Keratinocyte (primary cell): ENCODE measurements at regions not wholly inside any gene's neighbourhood (a gene's known extent, or its start where the extent isn't known, plus 50 kb on each side); places are given as distances from the start of the nearest gene placed in this dataset.

Experiments used
- DNase-seq: peaks from one replicate; pipeline ENCODE4 v3.0.0-alpha.2; 2011; ENCODE audit warnings: low read depth, missing footprints, low spot score
- FAIRE-seq: peaks from 2 replicates; lab custom pipeline; 2011; peaks lifted over from hg19 to GRCh38; lab: Jason Lieb, UNC
- H2AFZ ChIP-seq: 2 replicates; pipeline ENCODE4 v1.6.0; 2012; ENCODE audit warnings: low read length, control low read depth, inconsistent platforms; ENCODE audit not compliant: control insufficient read depth
- H3K27ac ChIP-seq: 2 replicates; pipeline ENCODE4 v1.5.1; 2011; ENCODE audit warnings: low read length; ENCODE audit not compliant: control insufficient read depth, insufficient read depth
- H3K27me3 ChIP-seq: 3 replicates; pipeline ENCODE4 v1.6.0; 2011; ENCODE audit warnings: low read length; ENCODE audit not compliant: control insufficient read depth, insufficient read depth; ENCODE audit errors: extremely low read depth
- H3K36me3 ChIP-seq, 2 experiments: 2 replicates in 1 of 2; 3 replicates in 1 of 2; pipeline ENCODE4 v1.5.1; 2011; ENCODE audit warnings: low read length in 2 of 2, mild to moderate bottlenecking in 1 of 2; ENCODE audit not compliant: control insufficient read depth in 2 of 2, insufficient read depth in 2 of 2; ENCODE audit errors: extremely low read depth in 1 of 2
- H3K4me1 ChIP-seq: 3 replicates; pipeline ENCODE4 v1.5.1; 2011; ENCODE audit warnings: low read length; ENCODE audit not compliant: control insufficient read depth, insufficient read depth; ENCODE audit errors: extremely low read depth
- H3K4me2 ChIP-seq: 3 replicates; pipeline ENCODE4 v1.6.0; 2011; ENCODE audit warnings: low read depth, low read length; ENCODE audit not compliant: control insufficient read depth, insufficient read depth; ENCODE audit errors: extremely low read depth
- H3K4me3 ChIP-seq, 3 experiments: fragments of 200-600 bp in 1 of 3; sonication (generic) in 1 of 3; 2 replicates in 2 of 3; 3 replicates in 1 of 3; pipeline ENCODE4 v1.5.1; 2011 to 2016; ENCODE audit warnings: low read length in 3 of 3, mild to moderate bottlenecking in 3 of 3, control low read depth in 2 of 3, inconsistent platforms in 1 of 3, low read depth in 1 of 3, mixed read lengths in 1 of 3, mixed run types in 1 of 3, moderate library complexity in 1 of 3; ENCODE audit not compliant: control insufficient read depth in 2 of 3, insufficient read depth in 2 of 3; ENCODE audit errors: extremely low read depth in 1 of 3
- H3K79me2 ChIP-seq: 2 replicates; pipeline ENCODE4 v1.6.0; 2012; ENCODE audit warnings: low read length; ENCODE audit not compliant: control insufficient read depth, insufficient read depth
- H3K9ac ChIP-seq: 3 replicates; pipeline ENCODE4 v1.6.0; 2011; ENCODE audit warnings: low read length; ENCODE audit not compliant: control insufficient read depth, insufficient read depth; ENCODE audit errors: extremely low read depth
- H3K9me1 ChIP-seq: 3 replicates; pipeline ENCODE4 v1.6.0; 2011; ENCODE audit warnings: low read length; ENCODE audit not compliant: control insufficient read depth, insufficient read depth; ENCODE audit errors: extremely low read depth
- H3K9me3 ChIP-seq: 2 replicates; pipeline ENCODE4 v1.5.1; 2012; ENCODE audit warnings: low read depth, low read length; ENCODE audit not compliant: control insufficient read depth
- H4K20me1 ChIP-seq: 3 replicates; pipeline ENCODE4 v1.6.0; 2011; ENCODE audit warnings: low read length; ENCODE audit not compliant: control insufficient read depth, insufficient read depth; ENCODE audit errors: extremely low read depth
- CTCF ChIP-seq, 3 experiments: IDR thresholded peaks in 1 of 3; conservative IDR thresholded peaks in 1 of 3; optimal IDR thresholded peaks in 1 of 3; 2 replicates in 2 of 3; 3 replicates in 1 of 3; pipeline versions ENCODE3 to v1.5.1; 2011; ENCODE audit warnings: low read length in 3 of 3, mild to moderate bottlenecking in 3 of 3, moderate library complexity in 2 of 3, control low read depth in 1 of 3, inconsistent platforms in 1 of 3; ENCODE audit not compliant: insufficient read depth in 2 of 3; ENCODE audit errors: extremely low read depth in 1 of 3
- EZH2 ChIP-seq: IDR thresholded peaks from one replicate; pipeline ENCODE4 v1.6.1; 2012; ENCODE audit warnings: inconsistent platforms, mild to moderate bottlenecking, low read length, moderate library complexity
- dilution Hi-C: fragments of 300-500 bp; cut with MboI; formaldehyde crosslinking; loops from one replicate; pipeline ENCODE4 v1.7.0; 2020; ENCODE audit warnings: low sequenced_read_pairs; ENCODE audit not compliant: extremely low pct_ligation_motif_present

DNA sequence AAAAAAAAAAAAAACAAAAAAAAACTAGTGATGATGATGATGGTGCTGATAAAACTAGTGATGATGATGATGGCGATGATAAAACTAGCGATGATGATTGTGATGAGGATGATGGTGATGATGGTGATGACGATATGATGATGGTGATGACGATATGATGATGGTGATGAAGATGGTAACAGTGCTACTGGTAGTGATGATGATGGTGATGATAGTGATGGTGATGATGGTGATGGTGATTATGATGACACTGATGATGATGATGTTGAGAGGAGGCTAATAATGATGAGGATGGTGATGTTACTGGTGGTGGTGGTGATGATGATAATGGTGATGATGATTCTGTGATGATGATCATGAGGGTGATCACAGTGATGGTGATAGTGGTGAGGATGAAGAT, 345.5 kb upstream of the CDH4 start:
- Histone ChIP-seq H3K4me3 (no peak overlapping the region), H2AFZ (no peak overlapping the region), H3K9me1 (no peaks in the 10 kb centered on the region), H3K4me2 (no peak overlapping the region), H3K27ac (no peak overlapping the region), H3K27me3 (no peaks in the 10 kb centered on the region), H4K20me1 (no peaks in the 10 kb centered on the region), H3K4me1 (no peaks in the 10 kb centered on the region), H3K9ac (no peak overlapping the region), H3K36me3 (no peaks in the 10 kb centered on the region), H3K79me2 (no peaks in the 10 kb centered on the region), H3K9me3 (peaks cover 2% of the 10 kb centered on the region)
- dilution Hi-C loops, result no loop called here
- DNase-seq (no peak), FAIRE-seq (no peak)
- TF ChIP-seq CTCF (optimal IDR thresholded peaks at IDR 0.05 in 1 of 3, IDR thresholded peaks at IDR 0.05 in 1 of 3, conservative IDR thresholded peaks at IDR 0.05 in 1 of 3; ENCODE audit: extremely low read depth in 1 of 3, insufficient read depth in 2 of 3, low read length in 3 of 3) (no peak), EZH2 (no peak)

- no peak overlapping the region for H3K27ac ChIP-seq
- H3K4me2 ChIP-seq, result no peak overlapping the region
- H2AFZ ChIP-seq, result no peak overlapping the region
- no peaks in the 10 kb centered on the region for H3K36me3 ChIP-seq
- no peaks in the 10 kb centered on the region for H3K9me3 ChIP-seq
- no peaks in the 10 kb centered on the region for H3K79me2 ChIP-seq
- no peak overlapping the region for H3K9ac ChIP-seq
- H3K9me1 ChIP-seq, result no peaks in the 10 kb centered on the region
- DNase-seq, result no peak
- H3K4me1 ChIP-seq, result no peaks in the 10 kb centered on the region
- dilution Hi-C loops, result no loop called here
- H3K4me3 ChIP-seq, result no peak overlapping the region
- no peak for TF ChIP-seq CTCF (optimal IDR thresholded peaks at IDR 0.05 in 1 of 3, IDR thresholded peaks at IDR 0.05 in 1 of 3, conservative IDR thresholded peaks at IDR 0.05 in 1 of 3; ENCODE audit: extremely low read depth in 1 of 3, insufficient read depth in 2 of 3, low read length in 3 of 3)
- no peak for TF ChIP-seq EZH2
- no peaks in the 10 kb centered on the region for H4K20me1 ChIP-seq
- no peak for FAIRE-seq
- H3K27me3 ChIP-seq, result no peaks in the 10 kb centered on the region
Observed at GRCh38 chr20:60913298-60913697, 338.8 kb upstream of the CDH4 start.
